GM03348 (cell line): ENCODE measurements at regions not wholly inside any gene's neighbourhood (a gene's known extent, or its start where the extent isn't known, plus 50 kb on each side); places are given as distances from the start of the nearest gene placed in this dataset.

Source experiments
- DNase-seq: peaks from one replicate; pipeline ENCODE4 v3.0.0; 2012; ENCODE audit warnings: low spot score

DNA sequence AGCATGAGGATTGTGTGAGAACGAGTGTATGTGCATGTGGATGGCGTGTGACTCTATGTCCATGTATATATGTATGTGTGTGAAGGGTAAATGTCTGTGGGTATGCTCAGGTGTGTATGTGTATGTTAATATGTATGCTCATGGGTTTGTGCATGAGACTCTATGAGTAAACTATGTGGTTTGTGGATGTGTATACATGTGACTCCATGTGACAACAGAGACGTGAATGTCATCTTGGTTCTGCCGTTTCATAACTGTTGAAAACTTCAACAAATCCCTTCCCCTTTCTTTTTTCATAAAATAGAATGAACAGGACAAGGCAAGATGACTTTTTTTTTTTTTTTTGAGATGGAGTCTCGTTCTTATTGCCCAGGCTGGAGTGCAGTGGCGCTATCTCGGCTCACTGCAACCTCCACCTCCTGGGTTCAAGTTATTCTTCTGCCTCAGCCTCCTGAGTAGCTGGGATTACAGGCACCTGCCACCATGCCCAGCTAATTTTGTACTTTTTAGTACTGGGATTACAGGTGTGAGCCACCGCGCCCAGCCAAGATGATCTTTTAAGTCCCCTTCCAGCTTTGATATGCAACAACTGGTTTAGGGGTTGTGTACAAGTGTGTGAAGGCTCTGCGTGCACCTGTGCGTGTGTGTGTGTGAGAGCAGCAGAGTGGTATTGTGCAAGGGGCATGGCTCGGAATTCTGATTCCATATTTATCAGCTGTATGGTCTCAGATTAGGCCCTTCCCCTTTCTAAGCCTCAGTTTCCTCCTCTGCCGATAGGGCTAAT is 106.3 kb downstream of the EBNA1BP2 start:
- no peak for DNase-seq

DNA sequence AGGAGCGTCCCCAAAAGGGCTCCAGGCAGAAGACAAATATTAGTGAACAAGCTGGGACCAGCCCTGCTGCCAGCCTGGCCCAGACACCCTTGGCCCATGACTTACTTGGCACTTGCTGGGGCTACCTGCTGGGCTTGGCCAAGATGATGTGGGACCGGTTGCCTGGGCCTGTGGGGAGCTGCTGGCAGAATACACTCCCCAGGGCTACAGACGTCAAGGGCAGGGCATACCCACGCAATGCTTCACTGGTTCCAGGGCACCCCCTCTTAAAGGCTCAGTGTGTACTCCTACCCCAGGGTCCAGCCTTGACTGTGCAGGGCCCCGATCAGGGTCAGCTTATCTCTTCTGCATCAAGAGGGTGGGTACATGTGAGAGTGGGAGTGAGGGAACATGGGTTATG is 106.5 kb upstream of the SLC2A1 start:
- DNase-seq: no peak

DNA sequence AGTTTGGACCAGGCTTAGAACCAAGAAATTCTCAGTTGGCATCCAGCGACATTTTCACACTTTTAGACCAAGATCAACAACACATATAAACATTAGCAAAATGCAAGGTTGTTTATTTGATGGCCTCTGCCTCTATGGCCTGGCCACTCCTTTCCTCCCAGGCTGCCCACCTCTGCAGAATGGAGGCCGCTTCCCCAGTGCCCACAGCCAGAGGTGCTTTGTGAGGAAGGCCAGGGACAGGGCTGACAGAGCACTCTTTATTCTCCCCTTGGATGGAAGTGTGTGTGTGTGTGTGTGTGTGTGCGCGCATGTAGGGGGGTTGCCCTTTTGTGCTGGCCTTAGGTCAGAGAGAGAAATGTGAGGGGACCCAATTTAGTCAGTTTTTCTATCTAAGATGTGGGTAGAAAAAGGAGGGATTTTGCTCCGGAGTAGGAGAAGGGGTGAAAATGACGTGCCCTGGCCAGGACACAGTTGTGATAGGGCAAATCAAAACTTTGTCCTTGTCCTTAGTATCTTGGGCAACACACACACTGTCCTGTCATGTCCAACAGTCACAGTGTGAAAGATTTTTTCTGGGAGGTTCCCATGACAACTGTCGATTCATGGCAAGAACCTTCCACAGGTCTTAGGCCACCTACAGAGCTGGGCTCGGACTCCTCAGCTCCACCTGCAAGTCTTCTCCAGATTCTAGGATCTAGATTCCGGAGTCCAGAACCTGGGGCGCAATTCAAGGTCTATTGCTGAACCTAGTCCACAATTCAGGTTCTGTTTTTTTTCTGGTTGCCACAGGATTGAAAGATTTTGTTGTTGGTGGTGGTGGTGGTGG is 104.9 kb upstream of the SLC2A1 start:
- DNase-seq: no peak

DNA sequence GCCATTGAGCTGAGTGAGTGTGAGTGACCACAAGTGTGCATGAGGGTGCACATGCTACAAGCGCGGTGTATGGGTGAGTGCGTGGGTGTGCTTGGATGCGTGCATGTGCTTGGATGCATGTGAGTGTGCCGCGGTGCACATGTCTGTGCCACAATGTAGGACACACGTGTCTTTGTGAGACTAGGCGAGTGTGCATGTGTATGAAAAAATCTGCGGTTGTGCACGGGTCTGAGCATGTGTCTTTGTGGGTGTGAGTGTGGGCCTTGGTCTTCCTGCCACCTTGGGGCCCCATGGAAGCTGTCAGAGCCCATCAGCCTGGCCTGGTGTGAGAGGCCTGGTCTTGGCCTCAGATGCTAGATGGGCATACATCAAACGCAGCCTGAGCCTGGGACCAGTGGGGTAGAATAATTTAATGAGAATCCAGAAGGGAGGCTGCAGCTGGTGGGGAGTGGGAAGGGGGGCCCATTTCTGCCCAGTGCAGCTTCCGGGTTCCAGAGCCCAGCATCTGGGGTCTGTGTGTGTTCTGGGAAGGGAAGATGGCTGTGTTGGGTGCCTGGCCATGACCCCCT is 103.9 kb upstream of the SLC2A1 start:
- DNase-seq: no peak

DNA sequence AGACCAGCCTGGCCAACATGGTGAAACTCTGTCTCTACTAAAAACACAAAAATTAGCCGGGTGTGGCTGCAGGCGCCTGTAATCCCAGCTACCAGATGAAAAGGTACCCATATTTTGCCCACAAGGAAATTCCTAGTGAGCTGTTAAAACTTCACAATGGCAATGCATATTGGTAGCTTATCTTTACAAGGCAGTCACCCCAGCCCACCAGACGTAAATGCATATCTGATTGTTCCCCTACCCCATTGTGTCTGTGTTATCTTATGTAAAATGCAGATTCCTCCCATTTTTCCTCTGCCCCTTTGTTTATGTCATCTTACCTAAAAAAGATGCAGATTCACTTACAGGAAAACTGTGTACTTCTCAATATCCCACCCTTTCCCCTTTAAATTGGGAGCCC is 103.1 kb upstream of the SLC2A1 start:
- no peak for DNase-seq

GRCh38 chr1:43059640-43060574 is 101.2 kb upstream of the SLC2A1 start:
- DNase-seq: no peak

DNA sequence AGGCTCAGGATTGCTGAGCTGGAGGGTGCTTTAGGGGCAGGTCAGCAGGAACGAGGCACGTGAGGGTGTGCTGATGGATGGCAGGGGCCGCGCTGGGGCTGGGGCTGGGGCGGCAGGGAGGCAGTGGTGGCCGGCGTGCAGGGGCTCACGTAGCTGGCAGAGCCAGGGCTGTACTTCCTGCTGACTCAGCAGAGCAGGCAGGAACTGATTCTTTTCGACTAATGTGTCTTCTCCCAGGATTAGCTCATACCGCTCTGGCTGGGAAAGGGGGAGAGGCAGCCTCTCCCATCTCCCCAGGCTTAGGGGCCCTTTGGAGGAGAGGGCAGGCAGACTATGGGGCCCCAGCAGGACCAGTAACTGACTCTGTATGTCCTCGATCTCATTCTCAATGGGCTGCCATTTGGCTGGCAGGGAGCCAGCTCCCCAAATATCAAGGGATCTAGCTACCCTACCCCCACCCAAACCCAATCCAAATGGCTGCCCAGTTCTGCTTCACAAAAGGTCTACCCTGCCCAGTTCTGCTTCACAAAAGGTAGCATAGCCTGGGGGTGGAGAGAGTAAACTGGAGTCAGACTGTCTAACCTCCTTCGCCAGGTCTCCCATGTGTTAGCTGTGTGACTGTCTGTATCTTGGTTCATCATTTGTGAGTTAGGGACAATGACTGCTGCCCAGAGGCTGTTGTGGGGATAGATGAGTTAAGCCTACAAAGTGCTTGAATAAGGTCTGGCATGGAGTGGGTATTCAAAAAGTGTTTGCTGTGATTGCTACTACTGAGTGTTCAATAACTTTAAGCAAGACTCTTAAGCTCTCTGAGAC is 100.1 kb upstream of the SLC2A1 start:
- peak; percentile 56 for DNase-seq

DNA sequence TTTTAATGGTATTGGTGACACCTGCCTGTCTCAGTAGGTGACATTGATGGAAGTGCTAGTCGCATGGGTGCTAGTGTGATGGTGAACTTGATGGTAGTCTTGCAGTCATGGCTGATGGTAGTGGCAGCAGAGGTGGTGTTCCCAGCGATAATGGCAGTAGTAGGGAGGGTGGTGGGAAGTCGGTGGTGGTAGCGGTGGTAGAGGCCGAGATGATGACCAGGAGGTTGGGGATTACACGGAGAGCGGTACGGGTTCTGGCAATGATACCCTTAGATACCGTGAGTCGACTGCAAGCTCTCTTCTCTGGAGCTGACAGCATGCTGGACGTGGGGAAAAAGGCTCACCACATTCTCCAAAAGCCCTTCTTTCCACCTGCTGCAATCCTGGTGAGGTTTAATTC is 99.4 kb upstream of the SLC2A1 start:
- no peak for DNase-seq

GRCh38 chr1:43057567-43057966 is 98.9 kb upstream of the SLC2A1 start:
- DNase-seq: no peak

DNA sequence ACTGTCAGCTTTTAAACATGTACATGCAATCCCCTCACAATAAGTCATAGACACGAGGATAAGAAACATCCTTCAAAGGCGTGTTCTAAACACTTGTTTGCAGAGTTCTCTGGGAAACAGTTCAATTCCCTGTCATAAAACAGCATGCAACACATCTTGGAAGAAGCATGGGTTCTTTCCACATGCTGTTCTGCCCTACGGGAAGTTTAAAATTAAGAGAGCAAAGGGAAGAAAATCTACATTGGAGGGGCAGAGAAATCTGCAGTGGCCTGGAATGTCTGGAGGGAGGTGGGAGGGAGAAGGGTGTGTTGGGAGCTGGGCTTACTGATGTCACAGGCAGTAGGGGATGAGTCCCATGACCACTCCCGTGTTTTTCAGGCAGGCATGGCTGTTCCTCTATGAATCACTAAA is 98.3 kb upstream of the SLC2A1 start:
- DNase-seq: peak; percentile 29

DNA sequence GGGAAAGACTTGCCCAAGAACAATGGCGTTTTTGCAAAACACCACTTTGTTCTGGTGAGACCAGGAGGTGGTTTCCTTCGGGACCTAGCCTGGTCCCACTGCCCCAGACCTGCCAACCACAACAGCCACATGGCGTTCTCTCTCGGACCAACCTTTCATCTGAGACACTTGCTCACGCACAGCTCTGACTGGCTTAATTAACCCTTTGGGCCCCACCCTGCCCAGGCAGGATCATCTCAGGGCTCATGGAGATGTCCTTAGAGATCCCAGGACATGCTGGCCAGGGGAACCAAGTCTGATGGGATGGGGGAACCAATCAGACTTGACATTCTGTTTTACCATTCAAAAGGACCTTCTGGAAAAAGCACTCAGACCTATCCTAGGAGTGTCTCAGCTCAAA is 97.8 kb upstream of the SLC2A1 start:
- no peak for DNase-seq

- no peak for DNase-seq
These were observed 96.3 kb upstream of the SLC2A1 start for GRCh38 chr1:43054961-43055360.

- DNase-seq: no peak
These were observed 94.2 kb upstream of the SLC2A1 start for GRCh38 chr1:43052786-43053439.

- no peak for DNase-seq
These were observed 93.7 kb upstream of the SLC2A1 start for GRCh38 chr1:43052322-43052721.

DNA sequence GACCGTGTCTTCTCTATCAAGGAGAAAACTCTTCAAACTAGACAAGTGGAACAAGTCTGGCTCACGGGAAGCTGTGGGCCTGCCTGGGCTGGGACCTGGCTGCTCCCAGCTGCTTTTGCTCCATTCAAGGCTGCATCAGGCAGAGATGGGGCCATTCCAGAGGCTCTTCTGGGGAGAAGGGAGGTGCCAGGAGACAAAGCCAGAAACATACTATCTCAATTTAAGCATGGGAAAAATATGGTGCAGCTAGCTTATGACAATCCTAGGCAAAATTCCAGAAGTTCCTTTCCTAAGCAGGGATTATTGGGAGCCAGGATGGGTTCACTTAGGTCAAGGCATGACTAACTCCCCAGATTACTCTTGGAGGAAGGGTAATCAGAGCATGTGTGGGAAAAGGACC is 90.8 kb upstream of the SLC2A1 start:
- DNase-seq: no peak

DNA sequence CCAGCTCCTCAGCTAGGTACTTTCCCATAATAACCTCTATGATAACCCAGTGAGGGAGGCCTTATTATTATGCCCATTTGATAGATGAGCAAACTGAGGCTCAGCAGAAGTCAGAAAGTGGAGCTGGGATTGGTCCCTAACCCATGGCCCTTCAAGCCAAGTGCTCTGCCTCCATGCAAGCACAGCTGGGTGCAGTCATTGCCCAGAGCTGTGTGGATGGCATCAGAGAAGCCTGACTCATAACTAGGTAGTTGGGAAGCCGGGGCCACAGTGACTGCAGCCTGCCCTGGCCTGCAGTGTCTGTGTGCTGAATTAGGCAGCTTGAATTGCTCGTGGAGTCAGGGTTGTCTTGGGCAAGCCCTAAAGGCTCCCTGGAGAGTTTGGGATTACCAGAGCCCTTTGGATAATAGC is 89.9 kb upstream of the SLC2A1 start:
- DNase-seq: peak; percentile 27

- DNase-seq: no peak
These were observed 88.5 kb upstream of the SLC2A1 start for GRCh38 chr1:43047135-43047534.

- no peak for DNase-seq
These were observed 86.1 kb upstream of the SLC2A1 start for GRCh38 chr1:43044572-43045361.

DNA sequence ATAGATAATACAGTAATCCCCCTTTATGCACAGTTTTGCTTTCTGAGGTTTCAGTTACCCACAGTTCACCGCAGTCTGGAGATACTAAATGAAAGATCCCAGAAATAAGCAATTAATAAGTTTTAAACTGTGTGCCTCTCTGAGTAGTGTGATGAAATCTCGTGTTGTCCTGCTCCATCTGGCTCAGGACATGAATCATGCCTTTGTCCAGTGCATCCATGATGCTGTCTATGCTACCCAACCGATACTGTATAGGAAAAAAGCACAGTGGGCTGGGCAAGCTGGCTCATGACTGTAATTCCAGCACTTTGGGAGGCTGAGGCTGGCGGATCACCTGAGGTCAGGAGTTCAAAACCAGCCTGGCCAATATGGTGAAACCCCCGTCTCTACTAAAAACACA is 85.0 kb upstream of the SLC2A1 start:
- DNase-seq: no peak
